Transverse colon (tissue), 3 donors: ENCODE measurements at regions not wholly inside any gene's neighbourhood (a gene's known extent, or its start where the extent isn't known, plus 50 kb on each side); places are given as distances from the start of the nearest gene placed in this dataset.

Experiments
- CTCF ChIP-seq, 5 experiments: fragments of 200-600 bp in 3 of 5; fragments of 450-650 bp in 2 of 5; sonication (generic) in 3 of 5; IDR thresholded peaks; 1 replicate in 2 of 5; 2 replicates in 3 of 5; pipeline ENCODE4 v1.5.1; 2016 to 2017; ENCODE audit warnings: antibody characterized with exemption in 5 of 5, inconsistent platforms in 3 of 5, mild to moderate bottlenecking in 2 of 5, moderate library complexity in 1 of 5
- POLR2A ChIP-seq: fragments of 450-650 bp; IDR thresholded peaks from one replicate; pipeline ENCODE4 v1.6.1; 2016; ENCODE audit warnings: antibody characterized with exemption, mild to moderate bottlenecking, moderate library complexity

- no peak for TF ChIP-seq POLR2A
- no peak for TF ChIP-seq CTCF (IDR thresholded peaks at IDR 0.05)
These were observed 399.9 kb upstream of the CNKSR2 start for GRCh38 chrX:20974326-20974725.
